GM12873 (cell line): ENCODE measurements at regions not wholly inside any gene's neighbourhood (a gene's known extent, or its start where the extent isn't known, plus 50 kb on each side); places are given as distances from the start of the nearest gene placed in this dataset.

Experiments used
- CTCF ChIP-seq: IDR thresholded peaks from 2 replicates; pipeline ENCODE4 v1.5.1; 2012; ENCODE audit warnings: low read depth, mild to moderate bottlenecking, moderate library complexity, low read length, control low read depth; ENCODE audit not compliant: insufficient read depth; ENCODE audit errors: missing control alignments

GRCh38 chr2:175393851-175394250, 212.3 kb upstream of the ATP5MC3 start:
- no peak for TF ChIP-seq CTCF

DNA sequence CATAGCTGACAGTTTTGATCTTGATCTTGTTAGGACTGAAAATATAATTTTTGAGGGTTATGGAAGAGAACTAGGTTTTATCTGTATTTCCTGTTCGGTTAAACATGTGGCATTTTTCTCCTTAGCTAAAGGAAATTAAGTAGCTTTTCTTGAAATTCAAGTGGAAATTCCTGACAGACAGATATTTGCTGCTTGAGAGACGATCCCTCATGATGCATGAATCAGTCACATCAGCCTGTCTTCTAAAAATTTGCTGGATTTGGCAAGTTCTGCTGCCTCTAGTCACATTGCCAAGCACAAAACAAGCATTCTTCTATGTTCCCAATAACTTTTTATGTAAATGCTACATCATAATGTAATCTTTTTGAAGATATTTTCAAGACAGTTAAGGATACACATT, 201.8 kb upstream of the ATP5MC3 start:
- no peak for TF ChIP-seq CTCF

- no peak for TF ChIP-seq CTCF
Measured at GRCh38 chr2:175373729-175374128, 192.2 kb upstream of the ATP5MC3 start.

DNA sequence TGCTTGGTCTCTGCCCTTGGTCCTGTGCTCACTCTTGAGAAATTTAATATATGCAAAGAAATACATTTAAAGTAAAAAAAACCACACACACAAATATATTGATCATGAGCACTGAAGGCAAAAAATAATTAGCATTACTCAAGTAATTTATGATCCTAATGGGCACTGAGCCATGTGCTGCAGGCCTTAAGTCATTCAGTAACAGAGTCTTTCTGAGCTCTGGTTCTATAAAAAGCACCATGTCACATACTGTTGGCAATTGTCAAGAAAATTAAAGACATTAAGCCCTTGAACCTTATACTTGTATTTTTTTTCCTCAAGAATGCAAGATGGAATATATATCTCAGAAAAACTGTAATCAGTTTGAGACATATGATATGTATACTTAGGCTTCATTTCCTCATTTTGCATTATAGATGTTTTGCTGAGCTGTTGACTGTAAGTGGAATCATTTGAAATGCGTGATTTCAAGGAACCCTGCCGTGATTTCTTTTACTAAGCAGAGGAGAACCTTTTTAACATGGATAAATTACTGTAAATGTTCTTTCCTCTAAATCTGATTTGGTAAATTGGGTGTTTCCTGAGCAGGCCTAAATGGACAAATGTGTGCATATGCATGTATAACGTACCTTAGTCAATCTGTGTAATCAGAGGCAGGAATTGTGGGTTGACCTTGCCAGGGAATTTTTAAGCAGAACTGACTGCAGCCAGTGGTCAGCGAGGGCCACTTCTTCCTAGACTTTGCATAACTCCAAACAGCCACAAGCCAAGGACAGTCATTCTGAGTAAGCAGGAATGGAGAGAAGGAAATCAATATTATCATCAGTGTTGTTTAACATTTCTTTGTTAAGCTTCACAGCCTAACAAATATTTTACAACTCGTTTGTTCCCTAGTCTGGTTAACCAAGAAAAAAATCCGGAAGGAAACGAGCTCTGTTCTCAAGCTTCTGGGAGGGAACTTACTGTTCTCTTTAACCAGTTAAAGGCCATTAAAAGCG, 191.5 kb upstream of the ATP5MC3 start:
- TF ChIP-seq CTCF: no peak

DNA sequence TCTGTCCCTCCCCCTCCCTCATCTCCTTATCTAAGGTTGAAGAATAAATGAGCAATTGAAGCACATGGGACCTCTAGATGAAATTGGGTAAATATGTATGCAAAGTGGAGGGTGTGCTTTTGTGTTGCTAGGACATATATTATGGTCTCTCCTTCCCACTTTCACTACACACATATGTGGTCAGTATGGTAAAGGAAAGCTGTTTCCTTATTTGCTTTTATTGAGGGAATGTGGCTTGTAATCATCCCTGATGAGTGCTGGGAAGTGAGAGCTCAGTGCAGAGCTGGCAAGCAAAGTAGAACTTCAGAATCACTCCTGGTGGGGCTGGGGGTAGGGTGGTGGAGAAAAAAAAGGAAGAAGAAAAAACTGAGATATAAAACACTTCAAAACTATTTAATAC, 189.9 kb upstream of the ATP5MC3 start:
- no peak for TF ChIP-seq CTCF

- peak; percentile 76 for TF ChIP-seq CTCF
Measured at GRCh38 chr2:175366815-175367214, 185.3 kb upstream of the ATP5MC3 start.

GRCh38 chr2:175363699-175364098, 182.2 kb upstream of the ATP5MC3 start:
- TF ChIP-seq CTCF: no peak
